ENCODE measurements at regions not wholly inside any gene's neighbourhood (a gene's known extent, or its start where the extent isn't known, plus 50 kb on each side); places are given as distances from the start of the nearest gene placed in this dataset.
A peak's percentile ranks its signal among the peaks of the same experiment; 100 is the strongest.
"Not testable (repeated sequence)": the region's sequence is repeated elsewhere in the genome, so short reads cannot be mapped to it uniquely, and the experiment has no call there.

- no peak overlapping the region for H3K9ac ChIP-seq (ENCODE audit: low read length)
- 0 out of 2 replicates have a peak, but pooled peaks cover 3% of the 10 kb centered on the region for H3F3A ChIP-seq (ENCODE audit: insufficient read depth, low read length)
- H4K20me1 ChIP-seq (ENCODE audit: insufficient read depth, low read length), result no peaks in the 10 kb centered on the region
- no peaks in the 10 kb centered on the region for H3K9me2 ChIP-seq (replicated peaks; ENCODE audit: insufficient read depth, low read length)
- H3K9me3 ChIP-seq (replicated peaks; ENCODE audit: insufficient read depth, low read length), result no peaks in the 10 kb centered on the region
- peaks cover 11% of the 10 kb centered on the region for H3K4me1 ChIP-seq (ENCODE audit: low read length)
- no peak overlapping the region for H3K4me2 ChIP-seq (ENCODE audit: low read depth, low read length)
- DNase-seq, result no peak
- no peak overlapping the region for H3K27ac ChIP-seq (ENCODE audit: low read length)
- no peaks in the 10 kb centered on the region for H3K27me3 ChIP-seq (replicated peaks; ENCODE audit: insufficient read depth, low read length)
- no peaks in the 10 kb centered on the region for H3K36me3 ChIP-seq (replicated peaks; ENCODE audit: insufficient read depth, low read length)
- H3K79me2 ChIP-seq (ENCODE audit: low read length), result no peaks in the 10 kb centered on the region
- no peak for TF ChIP-seq CTCF (IDR thresholded peaks at IDR 0.05; ENCODE audit: low read length)
- TF ChIP-seq EZH2phosphoT487 (IDR thresholded peaks at IDR 0.05; ENCODE audit: low read length), result no peak
- no peak for TF ChIP-seq EZH2 (optimal IDR thresholded peaks at IDR 0.05; ENCODE audit: low read depth, low read length)
- H2AFZ ChIP-seq (ENCODE audit: low read length), result no peak overlapping the region
- H3K4me3 ChIP-seq (ENCODE audit: low read length), result no peak overlapping the region
Observed at GRCh38 chr12:20150835-20151422, 217.4 kb upstream of the PDE3A start.

GRCh38 chr12:20154052-20154451 is 214.3 kb upstream of the PDE3A start:
- H3K9ac ChIP-seq (ENCODE audit: low read length), result no peak overlapping the region
- H3K9me3 ChIP-seq (replicated peaks; ENCODE audit: insufficient read depth, low read length), result no peaks in the 10 kb centered on the region
- peak; percentile 15 for DNase-seq
- H3K36me3 ChIP-seq (replicated peaks; ENCODE audit: insufficient read depth, low read length), result no peaks in the 10 kb centered on the region
- H3K27ac ChIP-seq (ENCODE audit: low read length), result no peak overlapping the region
- H2AFZ ChIP-seq (ENCODE audit: low read length), result no peak overlapping the region
- no peaks in the 10 kb centered on the region for H3F3A ChIP-seq (ENCODE audit: insufficient read depth, low read length)
- TF ChIP-seq EZH2phosphoT487 (IDR thresholded peaks at IDR 0.05; ENCODE audit: low read length) (no peak), CTCF (IDR thresholded peaks at IDR 0.05; ENCODE audit: low read length) (no peak), EZH2 (optimal IDR thresholded peaks at IDR 0.05; ENCODE audit: low read depth, low read length) (no peak)
- no peaks in the 10 kb centered on the region for H3K9me2 ChIP-seq (replicated peaks; ENCODE audit: insufficient read depth, low read length)
- H3K4me2 ChIP-seq (ENCODE audit: low read depth, low read length), result no peak overlapping the region
- H3K4me1 ChIP-seq (ENCODE audit: low read length), result no peaks in the 10 kb centered on the region
- no peaks in the 10 kb centered on the region for H3K79me2 ChIP-seq (ENCODE audit: low read length)
- H4K20me1 ChIP-seq (ENCODE audit: insufficient read depth, low read length), result no peaks in the 10 kb centered on the region
- no peak overlapping the region for H3K4me3 ChIP-seq (ENCODE audit: low read length)
- no peaks in the 10 kb centered on the region for H3K27me3 ChIP-seq (replicated peaks; ENCODE audit: insufficient read depth, low read length)

GRCh38 chr12:20155374-20155773 is 213.0 kb upstream of the PDE3A start:
- Histone ChIP-seq H3K27ac (ENCODE audit: low read length) (no peak overlapping the region), H3F3A (ENCODE audit: insufficient read depth, low read length) (no peaks in the 10 kb centered on the region), H2AFZ (ENCODE audit: low read length) (no peak overlapping the region), H3K36me3 (replicated peaks; ENCODE audit: insufficient read depth, low read length) (no peaks in the 10 kb centered on the region), H3K9ac (ENCODE audit: low read length) (no peak overlapping the region), H3K4me1 (ENCODE audit: low read length) (no peaks in the 10 kb centered on the region), H3K4me2 (ENCODE audit: low read depth, low read length) (no peak overlapping the region), H4K20me1 (ENCODE audit: insufficient read depth, low read length) (no peaks in the 10 kb centered on the region), H3K4me3 (ENCODE audit: low read length) (no peak overlapping the region), H3K9me2 (replicated peaks; ENCODE audit: insufficient read depth, low read length) (no peaks in the 10 kb centered on the region), H3K9me3 (replicated peaks; ENCODE audit: insufficient read depth, low read length) (no peaks in the 10 kb centered on the region), H3K79me2 (ENCODE audit: low read length) (no peaks in the 10 kb centered on the region), H3K27me3 (replicated peaks; ENCODE audit: insufficient read depth, low read length) (no peaks in the 10 kb centered on the region)
- no peak for DNase-seq
- TF ChIP-seq EZH2 (optimal IDR thresholded peaks at IDR 0.05; ENCODE audit: low read depth, low read length), result no peak

- not testable (repeated sequence) for H4K20me1 ChIP-seq (ENCODE audit: insufficient read depth, low read length); DNase-seq; H2AFZ ChIP-seq (ENCODE audit: low read length); H3F3A ChIP-seq (ENCODE audit: insufficient read depth, low read length); H3K36me3 ChIP-seq (replicated peaks; ENCODE audit: insufficient read depth, low read length); H3K27me3 ChIP-seq (replicated peaks; ENCODE audit: insufficient read depth, low read length); H3K9me2 ChIP-seq (replicated peaks; ENCODE audit: insufficient read depth, low read length); H3K27ac ChIP-seq (ENCODE audit: low read length); H3K9me3 ChIP-seq (replicated peaks; ENCODE audit: insufficient read depth, low read length); H3K9ac ChIP-seq (ENCODE audit: low read length); H3K79me2 ChIP-seq (ENCODE audit: low read length); H3K4me1 ChIP-seq (ENCODE audit: low read length); H3K4me3 ChIP-seq (ENCODE audit: low read length); H3K4me2 ChIP-seq (ENCODE audit: low read depth, low read length)
Observed at GRCh38 chr12:20160899-20161298, 207.4 kb upstream of the PDE3A start.
